ENCODE measurements at regions not wholly inside any gene's neighbourhood (a gene's known extent, or its start where the extent isn't known, plus 50 kb on each side); places are given as distances from the start of the nearest gene placed in this dataset.
"Not testable (repeated sequence)": the region's sequence is repeated elsewhere in the genome, so short reads cannot be mapped to it uniquely, and the experiment has no call there.

DNA sequence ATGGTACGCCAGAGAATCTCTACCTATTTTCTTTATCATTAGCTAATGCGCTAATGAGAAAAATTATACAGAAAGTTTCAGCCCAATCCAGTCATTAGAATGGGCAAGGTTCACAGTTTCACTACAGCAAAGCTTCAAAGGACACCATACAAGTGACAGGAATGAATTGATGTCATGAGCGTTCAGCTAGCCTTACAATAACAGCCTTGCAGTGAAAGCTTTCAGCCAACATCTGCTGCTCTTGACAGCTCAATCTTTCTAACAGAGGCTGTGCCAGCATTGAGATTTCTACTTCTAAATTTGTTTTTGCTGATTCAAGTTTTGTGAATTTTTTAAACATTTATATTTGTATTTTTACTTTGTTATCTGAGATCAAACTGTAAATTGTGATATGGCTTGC lies 302.4 kb upstream of the FAM174A start:
- DNase-seq (ENCODE audit: low read depth) = no peak

DNA sequence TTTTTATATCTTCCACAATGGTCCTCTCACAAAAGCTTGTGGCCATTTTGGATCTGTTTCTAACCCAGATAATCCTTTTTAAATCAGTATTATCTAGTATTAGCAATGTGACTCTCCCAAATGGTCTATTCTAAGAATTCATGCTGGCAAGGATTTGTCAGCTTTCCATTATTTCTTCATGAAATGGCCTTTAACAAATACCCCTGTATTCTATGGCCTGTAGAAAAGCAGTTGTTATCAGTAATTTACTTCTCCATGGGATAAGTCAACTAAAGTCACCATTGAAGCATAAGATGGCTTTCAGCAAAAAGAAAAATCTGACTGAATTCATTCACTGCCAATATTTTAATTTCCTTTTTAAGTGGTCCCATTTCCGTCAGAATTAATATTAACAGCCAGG lies 346.4 kb upstream of the FAM174A start:
- no peak for DNase-seq (ENCODE audit: low read depth)

DNA sequence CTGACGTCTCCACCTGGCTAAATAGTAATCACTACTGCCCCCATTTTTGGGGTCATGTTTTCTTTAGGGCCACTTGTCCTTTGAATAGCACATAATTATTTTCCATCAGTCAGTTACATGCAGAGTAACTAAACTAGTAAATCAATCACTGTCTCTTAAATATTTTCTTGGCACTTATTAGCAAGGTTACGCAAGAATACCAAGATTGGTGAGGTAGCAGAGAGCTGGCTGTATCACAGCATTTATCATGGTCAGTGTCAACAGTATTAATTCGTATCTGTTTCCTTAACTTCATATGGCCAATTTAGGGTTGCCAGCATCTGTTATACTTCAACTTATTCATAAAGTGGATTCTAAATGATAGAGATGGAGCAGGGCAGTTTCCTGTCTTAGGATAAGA lies 346.8 kb upstream of the FAM174A start:
- DNase-seq (ENCODE audit: low read depth) = no peak

DNA sequence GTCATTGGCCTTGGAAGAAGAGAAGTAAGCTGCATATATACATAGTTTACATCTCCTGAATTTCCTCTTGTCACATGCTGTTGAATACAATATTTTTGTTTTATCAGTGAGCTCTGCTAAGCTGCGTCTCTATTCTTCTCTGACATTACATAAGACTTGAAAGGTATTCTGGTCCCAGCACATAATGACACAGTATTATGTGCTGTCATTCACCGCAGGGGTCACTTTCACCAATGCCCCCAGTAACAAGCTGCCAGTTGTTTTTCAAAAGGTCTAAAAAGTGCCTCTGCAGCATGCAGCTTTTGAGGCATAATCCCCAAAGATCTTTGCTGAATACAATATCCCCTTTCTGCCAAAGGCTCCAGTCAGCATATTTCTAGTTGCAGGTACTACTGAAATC lies 349.0 kb upstream of the FAM174A start:
- DNase-seq (ENCODE audit: low read depth) = no peak

DNA sequence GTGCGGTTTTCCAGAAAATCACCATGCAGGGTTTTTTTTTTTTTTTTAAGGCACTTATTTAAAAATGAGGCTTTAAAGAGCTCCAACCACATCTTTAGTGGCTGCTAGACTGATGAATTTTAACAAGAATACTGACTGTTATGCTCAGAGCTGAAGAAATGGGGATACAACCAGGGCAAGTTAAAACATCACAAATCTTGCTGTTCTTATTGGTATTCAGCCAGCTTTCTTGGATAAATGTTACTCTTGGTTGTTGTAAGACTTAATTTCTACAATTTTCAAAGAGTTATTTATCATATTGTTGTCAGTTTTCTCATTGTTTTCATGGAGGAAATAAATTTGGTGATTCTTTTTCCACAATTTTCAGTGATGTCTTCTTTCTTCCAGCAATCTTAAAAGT lies 352.8 kb upstream of the FAM174A start:
- DNase-seq (ENCODE audit: low read depth) = no peak

DNA sequence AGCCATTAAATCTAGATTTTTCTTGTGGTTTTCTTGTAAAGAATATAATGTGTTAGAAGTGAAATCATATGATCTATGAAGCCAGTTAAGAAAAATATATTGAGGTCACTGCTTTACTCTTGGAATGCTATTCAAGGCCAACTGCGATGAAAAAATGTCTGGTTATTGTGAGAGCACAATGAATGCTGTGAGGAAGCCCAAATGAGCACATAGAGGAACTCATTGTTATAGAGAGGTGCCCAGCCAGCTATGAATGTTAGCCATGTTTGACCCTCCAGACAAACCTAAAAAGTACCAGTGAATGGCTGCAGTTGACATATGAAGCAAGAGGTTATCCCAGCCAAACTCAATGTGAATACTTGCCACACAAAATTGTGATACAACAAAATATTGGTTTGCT lies 359.8 kb upstream of the FAM174A start:
- no peak for DNase-seq (ENCODE audit: low read depth)

DNA sequence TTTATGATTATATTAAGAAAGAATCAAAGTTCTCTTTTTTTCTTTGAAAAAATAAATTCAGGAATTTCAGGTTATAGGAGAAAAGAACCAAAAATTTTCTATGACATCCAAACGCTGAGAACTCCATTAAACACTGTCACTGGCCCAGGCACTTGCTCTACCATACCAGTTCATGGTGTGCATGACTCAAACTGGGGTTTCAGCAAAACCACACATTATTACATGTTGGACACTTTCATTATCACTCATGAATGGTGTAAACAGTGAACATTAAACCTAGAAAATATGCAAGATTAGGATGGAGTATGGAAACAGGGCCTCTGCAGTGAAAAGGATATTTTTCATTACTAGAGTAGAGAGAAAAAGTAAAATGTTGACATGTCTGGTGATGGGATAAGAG lies 369.9 kb upstream of the FAM174A start:
- no peak for DNase-seq (ENCODE audit: low read depth)

DNA sequence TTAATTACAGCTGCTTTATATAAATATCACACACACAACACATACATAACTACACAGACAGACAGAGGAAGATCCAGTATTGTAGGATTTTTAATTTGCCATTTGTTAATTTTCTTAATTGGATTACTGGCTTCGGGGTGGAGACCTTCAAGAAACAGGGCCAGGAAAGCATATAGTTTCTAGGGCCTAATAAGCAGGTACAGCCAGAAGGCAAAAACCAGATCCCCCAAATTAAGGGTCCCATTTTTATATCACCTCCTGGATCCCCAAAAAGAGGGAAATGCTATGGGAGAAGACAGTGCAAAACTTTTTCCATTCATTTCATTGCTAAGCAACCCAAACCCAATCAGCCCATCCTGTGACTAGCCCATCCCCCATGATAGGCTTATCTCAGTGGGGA lies 373.3 kb upstream of the FAM174A start:
- no peak for DNase-seq (ENCODE audit: low read depth)

DNA sequence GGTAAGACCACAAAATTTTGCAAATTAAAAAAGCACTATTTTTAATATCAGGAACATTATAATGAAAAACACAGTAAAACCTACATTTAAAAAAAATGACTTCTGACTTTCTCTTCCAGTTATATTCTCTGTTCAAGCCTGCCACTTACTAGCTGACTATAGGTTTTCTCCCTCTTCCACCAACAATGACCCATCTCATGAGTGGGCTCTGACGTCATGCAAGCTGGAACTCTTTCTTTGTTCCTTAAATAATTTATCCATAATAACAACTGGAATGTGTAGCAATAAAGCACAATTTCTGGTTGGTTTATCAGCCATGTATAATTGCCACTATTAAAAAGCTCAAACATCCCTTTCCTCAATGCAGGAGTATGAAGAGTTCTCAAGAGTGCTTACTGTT lies 378.1 kb upstream of the FAM174A start:
- DNase-seq (ENCODE audit: low read depth) = no peak

DNA sequence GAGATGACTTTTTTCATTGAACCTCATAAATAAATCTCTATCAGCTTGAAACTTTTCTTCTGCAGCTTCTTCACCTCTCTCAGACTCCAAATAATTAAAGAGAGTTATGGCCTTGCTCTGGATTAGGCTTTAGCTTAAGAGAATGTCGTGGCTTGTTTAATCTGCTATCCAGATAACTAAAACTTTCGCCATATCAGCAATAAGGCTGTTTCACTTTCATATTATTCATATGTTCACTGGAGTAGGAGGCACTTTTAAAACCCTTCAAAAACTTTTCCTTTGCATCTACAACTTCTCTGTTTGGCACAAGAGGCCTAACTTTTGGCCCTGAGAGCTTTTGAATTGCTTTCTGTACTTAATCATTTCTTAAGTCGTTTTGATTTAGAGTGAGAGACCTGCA lies 386.9 kb upstream of the FAM174A start:
- DNase-seq (ENCODE audit: low read depth) = no peak

DNA sequence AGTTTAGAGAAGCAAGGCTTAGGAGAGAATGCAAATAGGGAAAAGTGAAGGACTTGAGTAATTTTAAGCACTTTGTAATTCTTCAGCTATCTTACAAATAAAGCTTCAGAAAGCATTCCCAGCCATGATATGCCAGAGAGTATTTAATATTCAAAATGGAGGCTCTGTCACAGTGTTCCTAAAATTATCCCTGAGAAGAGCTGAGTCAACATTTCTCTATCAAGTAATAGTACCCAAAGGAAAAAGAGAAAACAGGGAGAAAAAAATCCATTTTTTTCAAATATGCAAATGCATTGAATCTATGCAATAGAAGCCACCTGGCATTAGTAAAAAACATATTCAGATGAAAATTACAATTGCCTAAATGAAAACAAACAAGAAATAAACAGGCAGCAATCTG lies 392.6 kb upstream of the FAM174A start:
- no peak for DNase-seq (ENCODE audit: low read depth)

DNA sequence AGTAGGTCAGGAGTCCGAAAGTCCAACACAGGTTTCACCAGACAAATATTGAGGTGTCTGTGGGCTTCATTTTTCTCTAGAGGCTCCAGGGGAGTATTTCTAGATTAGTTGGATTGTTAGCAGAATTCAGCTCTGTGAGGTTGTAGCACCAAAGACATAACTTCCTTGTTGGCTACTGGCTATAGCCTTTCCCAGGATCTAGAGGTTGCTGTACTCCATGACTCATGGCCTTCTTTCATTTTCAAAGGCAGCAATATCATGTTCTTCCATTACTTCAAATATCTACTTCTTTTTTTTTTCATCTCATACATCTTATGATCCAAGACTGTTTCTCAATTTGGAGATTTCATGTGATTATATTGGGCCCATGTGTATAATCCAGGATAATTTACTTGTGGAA lies 404.0 kb upstream of the FAM174A start:
- no peak for DNase-seq (ENCODE audit: low read depth)

DNA sequence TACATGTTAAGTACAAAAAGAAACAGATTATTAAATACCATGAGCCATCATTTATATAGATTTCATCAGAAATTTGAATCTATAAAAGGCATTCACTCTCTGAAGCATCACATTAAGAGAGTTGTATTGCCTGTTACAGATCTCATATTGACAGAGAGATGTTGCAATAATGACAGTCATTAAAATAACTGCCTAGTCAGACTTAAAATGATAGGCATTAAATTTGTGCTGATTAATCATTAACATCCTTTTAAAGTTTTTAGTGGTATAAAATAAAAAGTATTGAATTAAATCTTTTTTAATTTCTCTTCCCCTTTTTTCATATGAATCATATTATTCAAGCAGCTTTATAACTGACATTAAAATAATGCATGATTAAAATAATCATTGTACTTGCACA lies 404.9 kb upstream of the FAM174A start:
- DNase-seq (ENCODE audit: low read depth) = no peak

DNA sequence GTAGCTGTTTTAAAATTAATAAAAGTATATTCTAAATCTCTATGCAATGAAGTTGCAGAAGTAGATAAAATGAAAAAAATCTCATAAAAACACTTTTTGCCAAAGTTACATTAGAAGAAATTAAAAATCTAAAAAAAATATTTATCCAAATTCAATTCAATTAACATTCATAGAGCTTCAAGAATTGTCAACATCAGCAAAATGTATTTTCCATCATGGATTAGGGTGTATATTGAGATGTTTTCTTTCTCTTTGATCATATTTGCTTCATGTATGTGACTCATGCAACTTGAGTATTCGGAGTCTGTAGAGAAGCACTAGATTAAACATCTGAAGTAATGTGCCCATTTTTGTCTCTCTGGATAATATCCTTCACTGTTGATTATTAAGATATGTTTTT lies 415.3 kb upstream of the FAM174A start:
- no peak for DNase-seq (ENCODE audit: low read depth)

DNA sequence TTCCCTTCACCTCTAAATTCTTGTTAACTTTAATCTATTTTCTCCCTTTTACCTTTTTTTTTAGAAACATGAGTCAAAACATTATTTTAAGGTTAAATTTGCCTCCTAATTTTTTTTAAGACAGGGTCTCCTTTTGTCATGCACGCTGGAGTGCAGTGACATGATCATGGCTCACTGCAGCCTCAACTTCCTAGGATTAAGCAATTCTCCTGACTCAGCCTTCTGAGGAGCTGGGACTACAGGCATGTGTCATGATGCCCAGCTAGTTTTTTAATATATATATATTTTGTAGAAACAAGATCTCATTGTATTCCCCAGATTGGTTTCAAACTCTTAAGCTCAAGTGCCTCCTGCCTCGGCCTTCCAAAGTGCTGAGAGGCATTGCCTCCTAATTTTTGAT lies 424.7 kb upstream of the FAM174A start:
- no peak for DNase-seq (ENCODE audit: low read depth)

DNA sequence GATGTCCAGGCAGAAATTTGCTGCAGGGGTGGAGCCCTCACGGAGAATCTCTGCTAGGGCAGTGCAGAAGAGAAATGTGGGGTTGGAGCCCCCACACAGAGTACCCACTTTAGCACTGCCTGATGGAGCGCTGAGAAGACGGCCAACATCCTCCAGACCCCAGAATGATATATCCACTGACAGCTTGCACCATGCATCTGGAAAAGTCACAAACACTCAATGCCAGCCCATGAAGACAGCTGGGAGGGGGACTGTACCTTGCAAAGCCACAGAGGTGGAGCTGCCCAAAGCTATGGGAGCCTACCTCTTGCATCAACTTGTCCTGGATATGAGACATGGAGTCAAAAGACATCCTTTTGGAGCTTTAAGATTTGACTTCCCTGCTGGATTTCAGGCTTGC lies 426.3 kb upstream of the FAM174A start:
- DNase-seq (ENCODE audit: low read depth) = no peak

DNA sequence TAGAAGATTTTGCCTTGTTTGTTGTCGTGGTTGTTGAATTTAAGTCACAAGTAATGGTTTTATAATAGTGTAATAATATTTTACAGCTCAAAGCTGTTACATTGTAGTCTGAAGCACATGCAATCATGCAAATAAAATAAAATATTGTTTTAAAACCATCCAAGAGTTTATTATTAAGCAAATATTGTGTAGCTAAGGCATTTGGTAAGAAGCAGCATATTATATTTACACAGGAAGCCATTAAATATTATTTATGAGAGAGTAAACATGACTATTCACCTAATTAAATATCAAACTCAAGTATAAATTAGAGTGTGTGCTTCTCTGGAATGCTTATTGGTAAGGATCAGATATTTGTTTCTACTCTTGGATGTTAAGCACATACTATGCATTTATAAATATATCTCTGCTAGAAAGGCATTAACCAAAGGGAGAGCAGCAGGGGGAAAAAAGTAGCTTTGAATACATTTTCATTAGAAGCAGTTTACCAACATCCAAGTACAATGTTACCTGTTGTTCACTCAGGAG lies 431.5 kb upstream of the FAM174A start:
- not testable (repeated sequence) for DNase-seq (ENCODE audit: low read depth)

DNA sequence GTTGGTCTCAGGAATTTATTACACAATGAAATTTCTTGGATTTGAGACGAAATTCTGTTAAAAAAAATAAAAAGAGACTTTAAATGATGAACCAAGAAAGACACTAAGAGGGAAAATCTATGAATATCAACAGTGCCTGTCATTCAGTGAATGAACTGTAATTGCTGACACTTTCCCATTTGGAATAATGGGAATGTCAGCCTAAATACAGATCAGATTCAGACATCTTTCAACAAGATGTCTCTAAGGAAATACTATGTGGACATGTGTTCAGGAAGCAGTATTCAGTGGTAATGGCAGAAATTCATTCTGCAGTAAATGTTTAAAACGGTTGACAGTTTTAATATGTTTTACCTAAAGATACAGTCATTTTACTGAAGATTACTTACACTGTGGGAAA lies 433.7 kb upstream of the FAM174A start:
- DNase-seq (ENCODE audit: low read depth) = not testable (repeated sequence)

DNA sequence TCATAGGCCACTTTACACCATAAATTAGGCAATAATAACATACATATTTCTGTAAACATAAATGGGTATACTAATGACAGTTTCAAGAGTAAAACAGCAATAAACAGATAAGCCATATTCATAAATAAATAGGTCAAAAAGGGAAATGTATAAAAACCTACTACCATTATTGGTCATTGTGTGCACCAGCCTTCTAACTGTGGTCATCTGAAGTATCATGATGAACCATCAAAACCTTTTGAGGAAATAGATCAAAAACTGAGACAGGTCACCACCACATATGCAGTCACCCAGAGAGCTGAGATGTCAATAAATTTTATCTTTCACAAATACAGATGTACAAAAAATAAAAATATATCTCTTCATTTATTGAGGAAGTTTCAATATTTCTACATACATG lies 438.8 kb upstream of the FAM174A start:
- DNase-seq (ENCODE audit: low read depth) = not testable (repeated sequence)

DNA sequence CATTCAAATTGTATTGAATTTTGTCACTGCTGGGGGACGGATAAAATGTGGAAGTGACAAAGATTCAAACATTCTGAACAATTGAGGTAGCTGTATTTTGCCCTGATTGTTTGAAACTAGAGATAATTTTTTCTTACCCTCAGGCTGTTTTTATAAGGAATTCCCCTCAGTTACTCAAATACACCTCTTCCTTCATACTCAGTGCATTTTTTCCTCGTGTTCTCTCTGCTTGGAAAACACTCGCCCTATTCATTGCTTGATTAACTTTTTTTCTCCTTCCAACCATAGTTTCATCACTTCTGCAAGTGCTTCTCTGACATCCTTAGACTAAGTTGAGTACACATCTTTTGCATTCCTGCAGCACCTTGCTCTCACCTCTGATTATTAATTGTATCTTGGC lies 454.5 kb upstream of the FAM174A start:
- DNase-seq (ENCODE audit: low read depth) = not testable (repeated sequence)

DNA sequence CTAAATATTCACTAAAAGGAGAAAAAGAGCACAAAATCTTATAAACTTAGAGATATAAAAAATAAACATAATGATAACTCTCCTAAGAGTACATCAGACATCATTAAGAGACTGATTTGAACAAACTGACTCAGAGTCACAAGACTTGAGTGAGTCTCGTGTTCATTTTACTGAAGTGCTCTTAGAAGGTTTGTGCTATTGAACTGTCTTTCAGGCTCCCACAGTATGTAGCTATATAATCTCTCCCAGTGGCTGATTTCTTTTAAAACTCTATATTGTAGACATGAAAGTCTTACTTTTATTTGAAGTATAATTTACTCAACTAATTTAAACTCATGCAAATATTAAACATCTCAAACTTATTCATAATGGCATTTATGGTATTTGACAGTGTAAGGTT lies 456.0 kb upstream of the FAM174A start:
- DNase-seq (ENCODE audit: low read depth) = not testable (repeated sequence)

DNA sequence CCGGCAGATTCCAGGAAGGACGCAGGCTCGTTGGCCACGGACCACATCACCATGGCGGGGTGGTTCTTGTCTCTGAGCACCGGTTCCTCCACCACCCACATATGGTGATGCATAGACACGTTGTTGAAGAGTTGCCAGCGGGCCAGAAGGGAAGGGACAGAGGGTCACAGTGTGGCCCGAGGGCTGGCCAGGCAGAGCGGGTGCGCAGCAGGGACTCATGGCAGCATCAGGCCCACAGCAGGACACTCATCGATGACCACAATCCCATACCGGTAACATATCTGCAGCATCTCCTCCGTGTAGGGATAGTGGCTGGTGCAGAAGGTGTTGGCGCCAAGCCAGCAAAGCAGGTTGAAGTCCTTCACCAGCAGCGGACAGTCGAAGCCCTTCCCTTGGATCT lies 469.2 kb upstream of the FAM174A start:
- DNase-seq (ENCODE audit: low read depth) = not testable (repeated sequence)

DNA sequence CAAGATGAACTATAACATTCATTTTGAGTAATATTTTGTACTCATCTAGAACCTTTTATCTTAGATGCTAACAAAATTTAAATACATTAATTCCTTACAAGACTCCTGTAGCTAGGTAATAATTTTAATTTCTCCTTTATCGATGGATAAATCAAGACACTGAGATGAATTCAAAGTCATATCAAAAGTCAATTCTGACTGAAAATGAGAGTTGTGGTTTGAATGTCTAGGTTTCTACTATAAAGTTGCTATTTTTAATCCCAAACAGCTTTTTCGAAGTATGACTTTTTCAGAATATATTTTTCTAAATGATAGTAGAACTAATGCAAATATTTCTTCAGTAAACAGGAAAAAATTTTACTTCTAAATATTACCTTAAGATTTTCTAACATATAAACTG lies 491.7 kb upstream of the FAM174A start:
- no peak for DNase-seq (ENCODE audit: low read depth)

DNA sequence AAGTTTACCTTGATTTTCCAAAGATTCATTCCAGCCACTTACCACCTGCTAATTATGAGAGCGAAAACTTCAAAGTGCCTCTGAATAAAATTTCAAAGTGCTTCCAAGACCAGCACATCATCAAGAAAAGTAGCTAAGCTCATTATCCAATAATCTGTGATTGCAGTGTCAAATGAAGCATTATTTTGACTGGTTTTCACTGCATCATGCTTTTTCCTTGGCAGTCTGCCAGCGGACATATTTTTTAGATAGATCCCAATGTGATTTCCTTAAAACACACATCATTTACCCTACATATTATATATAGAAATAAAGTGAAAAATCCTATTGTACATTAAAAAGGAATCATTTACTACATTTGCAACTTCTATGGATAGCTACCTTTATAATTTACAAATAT lies 508.6 kb upstream of the FAM174A start:
- no peak for DNase-seq (ENCODE audit: low read depth)

DNA sequence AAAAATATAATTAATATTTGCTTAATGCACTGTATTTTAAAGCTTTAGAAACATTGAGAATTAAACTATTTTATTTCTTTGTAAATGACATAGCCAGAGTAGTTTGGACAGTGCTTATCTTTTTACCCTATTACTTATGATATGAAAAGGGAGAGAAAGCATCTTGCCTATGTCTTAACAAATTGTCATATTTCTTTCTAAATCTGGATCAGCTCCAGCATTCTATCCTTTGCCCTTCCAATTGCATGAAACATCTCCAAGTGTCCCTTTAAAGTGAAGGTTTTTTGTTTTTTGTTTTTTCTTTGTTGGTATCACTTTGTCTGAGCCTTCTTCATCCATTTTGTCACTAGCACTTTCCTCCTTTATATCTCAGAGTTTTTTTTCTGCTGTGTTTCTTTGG lies 511.6 kb upstream of the FAM174A start:
- no peak for DNase-seq (ENCODE audit: low read depth)
